HEK293 (cell line): ENCODE measurements at regions not wholly inside any gene's neighbourhood (a gene's known extent, or its start where the extent isn't known, plus 50 kb on each side); places are given as distances from the start of the nearest gene placed in this dataset.

Experiments used
- CTCF ChIA-PET: fragments of 350-600 bp; formaldehyde crosslinking; extraction: SDS; loops from one replicate; lab custom pipeline; 2021; ENCODE audit warnings: antibody characterized with exemption; lab: Yijun Ruan, JAX
- POLR2A ChIA-PET: fragments of 300-600 bp; formaldehyde crosslinking; extraction: SDS; loops from one replicate; lab custom pipeline; 2020; ENCODE audit warnings: antibody characterized with exemption, inconsistent platforms; lab: Yijun Ruan, JAX
- H3K27ac ChIP-seq: fragments of 200-500 bp; sonication (Bioruptor generic); 2 replicates; pipeline ENCODE4 v1.5.1; 2014; ENCODE audit warnings: low read depth, low read length, control low read depth, inconsistent platforms; ENCODE audit errors: extremely low read depth
- H3K36me3 ChIP-seq, 2 experiments: fragments of 200-500 bp in 1 of 2; sonication (Bioruptor generic) in 1 of 2; 1 replicate in 1 of 2; 2 replicates in 1 of 2; pipeline ENCODE4 v1.5.1; 2014 to 2017; ENCODE audit warnings: inconsistent platforms in 2 of 2, low read length in 2 of 2; ENCODE audit not compliant: control insufficient read depth in 2 of 2, insufficient read depth in 1 of 2
- H3K4me1 ChIP-seq: fragments of 200-500 bp; sonication (Bioruptor generic); 2 replicates; pipeline ENCODE4 v1.5.1; 2014; ENCODE audit warnings: mild to moderate bottlenecking, low read length, inconsistent platforms; ENCODE audit not compliant: control insufficient read depth, insufficient read depth
- H3K4me3 ChIP-seq: 2 replicates; pipeline ENCODE4 v1.5.1; 2011; ENCODE audit warnings: low read depth, mild to moderate bottlenecking, control low read depth, low read length, moderate library complexity
- H3K9me3 ChIP-seq: fragments of 200-500 bp; sonication (Bioruptor generic); 2 replicates; pipeline ENCODE4 v1.5.1; 2014; ENCODE audit warnings: low read depth, low read length, inconsistent platforms; ENCODE audit not compliant: control insufficient read depth, insufficient read depth
- ATF2 ChIP-seq: fragments of 450-650 bp; formaldehyde crosslinking; IDR thresholded peaks from 2 replicates; pipeline ENCODE4 v1.5.1; 2016; ENCODE audit warnings: missing biosample characterization, missing genetic modification characterization, low read depth
- GFI1B ChIP-seq: fragments of 450-650 bp; formaldehyde crosslinking; IDR thresholded peaks from 2 replicates; pipeline ENCODE4 v1.5.1; 2016; ENCODE audit warnings: missing biosample characterization, missing genetic modification characterization
- GLI2 ChIP-seq: fragments of 450-650 bp; formaldehyde crosslinking; IDR thresholded peaks from 2 replicates; pipeline ENCODE4; 2017; ENCODE audit warnings: missing biosample characterization, missing genetic modification characterization, low read depth, borderline replicate concordance
- HOXA7 ChIP-seq: sonication (generic); formaldehyde crosslinking; IDR thresholded peaks from 2 replicates; pipeline ENCODE4 v1.8.1; 2022; ENCODE audit warnings: missing genetic modification reagents, borderline replicate concordance
- HOXD13 ChIP-seq: sonication (generic); formaldehyde crosslinking; IDR thresholded peaks from 2 replicates; pipeline ENCODE4 v1.8.0; 2022; ENCODE audit warnings: missing genetic modification reagents, borderline replicate concordance
- PATZ1 ChIP-seq: fragments of 450-650 bp; formaldehyde crosslinking; IDR thresholded peaks from 2 replicates; pipeline ENCODE4 v1.5.1; 2016; ENCODE audit warnings: missing biosample characterization, missing genetic modification characterization
- PBX3 ChIP-seq: sonication (generic); formaldehyde crosslinking; IDR thresholded peaks from 2 replicates; pipeline ENCODE4 v1.8.1; 2022; ENCODE audit warnings: mild to moderate bottlenecking, moderate library complexity, missing genetic modification reagents
- REPIN1 ChIP-seq: fragments of 450-650 bp; formaldehyde crosslinking; IDR thresholded peaks from 2 replicates; pipeline ENCODE4 v1.5.1; 2017; ENCODE audit warnings: missing biosample characterization, missing genetic modification characterization, low read depth
- ZBTB7A ChIP-seq: fragments of 450-650 bp; formaldehyde crosslinking; IDR thresholded peaks from 2 replicates; pipeline ENCODE4 v1.5.1; 2016; ENCODE audit warnings: low read depth, missing biosample characterization, missing genetic modification characterization
- ZFHX2 ChIP-seq: fragments of 450-650 bp; formaldehyde crosslinking; conservative IDR thresholded peaks from 2 replicates; pipeline ENCODE4 v1.5.1; 2016; ENCODE audit warnings: missing biosample characterization, missing genetic modification characterization
- ZFP69B ChIP-seq: fragments of 450-650 bp; formaldehyde crosslinking; IDR thresholded peaks from 2 replicates; pipeline ENCODE4 v1.5.1; 2016; ENCODE audit warnings: missing biosample characterization, missing genetic modification characterization
- ZNF175 ChIP-seq: fragments of 450-650 bp; formaldehyde crosslinking; IDR thresholded peaks from 2 replicates; pipeline ENCODE4 v1.5.1; 2016; ENCODE audit warnings: missing biosample characterization, missing genetic modification characterization
- ZNF239 ChIP-seq: fragments of 450-650 bp; formaldehyde crosslinking; IDR thresholded peaks from 2 replicates; pipeline ENCODE4 v1.5.1; 2016; ENCODE audit warnings: missing biosample characterization, missing genetic modification characterization
- ZNF514 ChIP-seq: fragments of 450-650 bp; formaldehyde crosslinking; IDR thresholded peaks from 2 replicates; pipeline ENCODE4 v1.5.1; 2016; ENCODE audit warnings: missing biosample characterization, missing genetic modification characterization
- ZNF518A ChIP-seq: fragments of 450-650 bp; formaldehyde crosslinking; conservative IDR thresholded peaks from 2 replicates; pipeline ENCODE4 v1.5.1; 2016; ENCODE audit warnings: low read depth, missing biosample characterization, missing genetic modification characterization
- ZNF549 ChIP-seq: fragments of 450-650 bp; IDR thresholded peaks from 2 replicates; pipeline ENCODE4 v1.5.1; 2018; ENCODE audit warnings: missing biosample characterization, missing genetic modification characterization, mild to moderate bottlenecking, inconsistent platforms, moderate library complexity
- ZNF660 ChIP-seq: fragments of 450-650 bp; IDR thresholded peaks from 2 replicates; pipeline ENCODE4 v1.5.1; 2018; ENCODE audit warnings: missing biosample characterization, mild to moderate bottlenecking, missing genetic modification characterization
- TF ChIP-seq, protein P1 (sequence below): fragments of 450-650 bp; formaldehyde crosslinking; IDR thresholded peaks from 2 replicates; pipeline ENCODE4 v1.5.1; 2016; ENCODE audit warnings: missing biosample characterization, missing genetic modification characterization

- TF ChIP-seq ZNF660 (tag by site-specific recombination), result no peak
- no peak for TF ChIP-seq ZNF518A (tag by site-specific recombination)
- TF ChIP-seq, protein P1, sequence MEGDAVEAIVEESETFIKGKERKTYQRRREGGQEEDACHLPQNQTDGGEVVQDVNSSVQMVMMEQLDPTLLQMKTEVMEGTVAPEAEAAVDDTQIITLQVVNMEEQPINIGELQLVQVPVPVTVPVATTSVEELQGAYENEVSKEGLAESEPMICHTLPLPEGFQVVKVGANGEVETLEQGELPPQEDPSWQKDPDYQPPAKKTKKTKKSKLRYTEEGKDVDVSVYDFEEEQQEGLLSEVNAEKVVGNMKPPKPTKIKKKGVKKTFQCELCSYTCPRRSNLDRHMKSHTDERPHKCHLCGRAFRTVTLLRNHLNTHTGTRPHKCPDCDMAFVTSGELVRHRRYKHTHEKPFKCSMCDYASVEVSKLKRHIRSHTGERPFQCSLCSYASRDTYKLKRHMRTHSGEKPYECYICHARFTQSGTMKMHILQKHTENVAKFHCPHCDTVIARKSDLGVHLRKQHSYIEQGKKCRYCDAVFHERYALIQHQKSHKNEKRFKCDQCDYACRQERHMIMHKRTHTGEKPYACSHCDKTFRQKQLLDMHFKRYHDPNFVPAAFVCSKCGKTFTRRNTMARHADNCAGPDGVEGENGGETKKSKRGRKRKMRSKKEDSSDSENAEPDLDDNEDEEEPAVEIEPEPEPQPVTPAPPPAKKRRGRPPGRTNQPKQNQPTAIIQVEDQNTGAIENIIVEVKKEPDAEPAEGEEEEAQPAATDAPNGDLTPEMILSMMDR (tag by site-specific recombination), result no peak
- TF ChIP-seq REPIN1 (tag by site-specific recombination), result no peak
- no peak for TF ChIP-seq ZNF175 (tag by site-specific recombination)
- TF ChIP-seq GFI1B, result no peak
- TF ChIP-seq ATF2 (tag by site-specific recombination), result no peak
- no peak for TF ChIP-seq HOXA7 (CRISPR knock-in tag)
- TF ChIP-seq ZBTB7A (tag by site-specific recombination), result no peak
- no peak for TF ChIP-seq GLI2
- TF ChIP-seq ZNF514 (tag by site-specific recombination), result no peak
- TF ChIP-seq ZFHX2, result no peak
- TF ChIP-seq HOXD13 (CRISPR knock-in tag), result no peak
- no peak for TF ChIP-seq PBX3 (CRISPR knock-in tag)
- no peak for TF ChIP-seq ZNF549 (tag by site-specific recombination)
- TF ChIP-seq ZFP69B, result no peak
- no peak for TF ChIP-seq PATZ1 (tag by site-specific recombination)
- no peak for TF ChIP-seq ZNF239 (tag by site-specific recombination)
- ChIA-PET CTCF (no interaction called here), POLR2A (no interaction called here)
- Histone ChIP-seq H3K9me3 (no peaks in the 10 kb centered on the region), H3K4me3 (no peak overlapping the region), H3K4me1 (no peaks in the 10 kb centered on the region), H3K36me3 (no peaks in the 10 kb centered on the region), H3K27ac (no peak overlapping the region)
Observed at GRCh38 chr15:46795685-46796084, 921.6 kb upstream of the SEMA6D start.
